GM12872 (cell line): ENCODE measurements at regions not wholly inside any gene's neighbourhood (a gene's known extent, or its start where the extent isn't known, plus 50 kb on each side); places are given as distances from the start of the nearest gene placed in this dataset.

ENCODE experiments used
- CTCF ChIP-seq: IDR thresholded peaks from 3 replicates; pipeline ENCODE4 v1.5.1; 2011; ENCODE audit warnings: low read depth, mild to moderate bottlenecking, low read length, moderate library complexity; ENCODE audit not compliant: insufficient read depth

GRCh38 chr10:28912017-28912783, 234.9 kb downstream of the BAMBI start:
- no peak for TF ChIP-seq CTCF

GRCh38 chr10:28913436-28914237, 236.3 kb downstream of the BAMBI start:
- no peak for TF ChIP-seq CTCF

GRCh38 chr10:28914701-28915100, 237.4 kb downstream of the BAMBI start:
- TF ChIP-seq CTCF, result no peak

- no peak for TF ChIP-seq CTCF
These were observed 238.8 kb downstream of the BAMBI start for GRCh38 chr10:28915989-28916588.

- no peak for TF ChIP-seq CTCF
These were observed 242.8 kb downstream of the BAMBI start for GRCh38 chr10:28920091-28920490.

- no peak for TF ChIP-seq CTCF
These were observed 244.8 kb downstream of the BAMBI start for GRCh38 chr10:28922127-28922526.

- TF ChIP-seq CTCF, result no peak
These were observed 245.5 kb downstream of the BAMBI start for GRCh38 chr10:28922861-28923260.
